GM19025 (cell line): ENCODE measurements at regions not wholly inside any gene's neighbourhood (a gene's known extent, or its start where the extent isn't known, plus 50 kb on each side); places are given as distances from the start of the nearest gene placed in this dataset.
"Not testable (repeated sequence)": the region's sequence is repeated elsewhere in the genome, so short reads cannot be mapped to it uniquely, and the experiment has no call there.

Source experiments
- ATAC-seq: cut with Tn5 transposase; IDR thresholded peaks from one replicate; pipeline ENCODE4 v1.9.1; 2021; ENCODE audit warnings: mild to moderate bottlenecking, low read depth, moderate library complexity; ENCODE audit not compliant: unreplicated experiment

DNA sequence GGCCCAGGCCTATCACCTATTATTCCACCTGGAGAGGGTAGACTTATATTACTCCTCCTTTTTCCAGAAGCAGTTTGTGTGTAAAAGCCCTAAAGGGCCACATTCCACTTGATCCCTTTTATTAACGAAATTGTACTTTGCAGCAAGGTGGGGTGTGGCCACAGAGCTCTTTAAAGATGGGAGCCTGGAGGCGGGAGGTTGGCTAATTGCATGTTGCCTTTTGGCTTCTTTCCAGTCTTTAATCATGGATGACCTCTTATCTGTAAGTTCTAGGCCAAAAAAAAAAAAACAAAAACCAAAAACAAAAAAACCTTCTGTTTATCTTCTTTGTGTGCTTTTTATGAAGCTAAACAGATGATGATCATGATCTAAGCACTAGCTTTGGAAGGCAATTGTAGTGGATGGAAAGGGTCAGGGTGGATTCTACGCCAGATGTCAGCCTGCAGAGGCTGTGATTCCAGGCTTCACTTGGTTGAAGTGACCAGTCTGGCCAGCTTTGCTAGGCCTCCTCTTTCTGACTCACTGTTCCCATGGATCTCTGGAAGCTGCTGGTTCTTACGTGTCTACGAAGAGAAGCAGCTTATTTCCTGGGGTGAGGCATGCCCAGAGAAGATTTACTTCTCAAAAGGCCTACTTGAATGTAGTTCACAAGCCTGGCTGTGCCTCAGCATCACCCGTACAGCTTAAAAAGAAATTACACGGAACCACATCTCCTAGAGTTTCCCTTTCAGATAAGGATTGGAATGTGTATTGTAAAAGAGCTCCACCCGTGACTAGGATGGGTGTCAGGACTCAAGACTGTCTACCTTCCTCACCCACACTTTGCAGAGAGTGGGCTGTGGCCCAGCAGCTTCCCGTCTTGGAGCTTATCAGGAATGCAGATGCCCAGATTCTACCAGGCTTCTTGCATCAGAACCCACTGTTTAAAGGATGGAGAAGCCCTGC lies 330.9 kb upstream of the C2CD4B start:
- ATAC-seq: no peak

DNA sequence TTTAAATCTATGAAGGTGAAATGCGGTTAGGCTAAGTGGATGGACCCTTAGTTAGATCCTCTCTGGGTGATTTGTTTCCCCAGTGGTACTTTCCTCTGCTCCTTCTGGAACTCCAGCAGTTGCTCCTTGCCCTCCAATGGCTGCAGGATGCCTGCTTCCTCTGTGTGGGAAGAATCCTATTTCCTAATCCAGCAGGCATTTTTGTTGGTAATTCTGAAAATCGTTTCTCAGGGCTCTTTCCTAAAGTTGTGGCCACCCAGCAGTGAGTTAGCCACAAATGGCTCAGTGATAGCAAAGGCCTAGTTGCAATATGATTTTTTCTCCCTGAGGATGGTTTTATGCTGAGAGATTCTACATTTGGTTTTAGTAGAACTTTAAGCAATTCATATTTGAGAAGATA lies 332.3 kb upstream of the C2CD4B start:
- no peak for ATAC-seq

GRCh38 chr15:62498278-62498677 lies 333.2 kb upstream of the C2CD4B start:
- no peak for ATAC-seq

- no peak for ATAC-seq
These were observed 333.6 kb upstream of the C2CD4B start for GRCh38 chr15:62498712-62499111.

GRCh38 chr15:62500325-62500724 lies 335.2 kb upstream of the C2CD4B start:
- no peak for ATAC-seq

DNA sequence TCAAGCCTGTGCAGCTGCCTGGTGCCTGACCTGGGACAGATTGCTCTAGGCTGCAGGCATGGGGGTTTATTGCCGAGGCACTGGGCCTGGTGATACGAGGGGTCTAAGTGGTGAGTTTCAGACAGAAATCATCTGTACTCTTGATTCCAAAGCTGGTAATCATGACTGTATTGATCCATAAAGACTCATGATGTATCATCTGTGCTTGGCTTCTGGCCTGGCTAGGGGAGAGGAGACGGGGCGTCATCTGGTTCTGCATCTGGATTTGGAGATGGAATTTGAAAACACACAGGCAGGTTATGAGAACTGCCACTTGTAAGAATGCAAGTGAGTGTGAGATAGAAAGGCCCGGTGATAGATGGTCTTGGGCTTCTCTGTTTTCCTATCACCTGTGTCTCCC lies 337.4 kb upstream of the C2CD4B start:
- ATAC-seq: no peak

GRCh38 chr15:62503451-62503850 lies 338.4 kb upstream of the C2CD4B start:
- no peak for ATAC-seq

- ATAC-seq: no peak
These were observed 340.7 kb upstream of the C2CD4B start for GRCh38 chr15:62505762-62506161.

DNA sequence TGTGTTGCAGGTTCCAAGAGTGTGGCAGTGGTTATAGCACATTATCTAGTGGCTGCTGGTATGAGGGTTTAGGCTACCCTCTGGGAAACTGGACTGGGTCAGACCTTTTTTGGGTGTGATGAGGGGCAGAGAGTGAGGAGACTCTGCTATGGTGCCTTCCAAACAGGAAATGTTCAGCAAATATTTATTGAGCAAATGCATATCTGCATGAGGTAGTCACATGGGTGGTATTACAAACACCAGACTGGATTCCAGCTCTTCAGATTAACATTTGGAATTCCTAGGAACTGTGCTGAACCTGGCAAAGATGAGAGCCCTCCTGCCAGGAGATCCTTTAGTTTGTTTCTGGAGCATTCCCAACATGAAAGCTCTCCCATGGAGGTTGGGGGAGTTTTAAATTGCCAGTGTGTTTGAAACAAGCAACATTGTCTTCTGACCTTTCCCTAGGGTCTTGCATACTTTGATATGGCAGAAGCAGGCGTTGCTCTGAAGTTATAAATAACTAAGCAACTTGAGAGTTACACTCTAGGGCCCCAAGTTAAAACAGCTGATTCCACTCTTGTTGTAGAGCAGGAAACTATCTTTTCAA lies 341.2 kb upstream of the C2CD4B start:
- ATAC-seq: no peak

DNA sequence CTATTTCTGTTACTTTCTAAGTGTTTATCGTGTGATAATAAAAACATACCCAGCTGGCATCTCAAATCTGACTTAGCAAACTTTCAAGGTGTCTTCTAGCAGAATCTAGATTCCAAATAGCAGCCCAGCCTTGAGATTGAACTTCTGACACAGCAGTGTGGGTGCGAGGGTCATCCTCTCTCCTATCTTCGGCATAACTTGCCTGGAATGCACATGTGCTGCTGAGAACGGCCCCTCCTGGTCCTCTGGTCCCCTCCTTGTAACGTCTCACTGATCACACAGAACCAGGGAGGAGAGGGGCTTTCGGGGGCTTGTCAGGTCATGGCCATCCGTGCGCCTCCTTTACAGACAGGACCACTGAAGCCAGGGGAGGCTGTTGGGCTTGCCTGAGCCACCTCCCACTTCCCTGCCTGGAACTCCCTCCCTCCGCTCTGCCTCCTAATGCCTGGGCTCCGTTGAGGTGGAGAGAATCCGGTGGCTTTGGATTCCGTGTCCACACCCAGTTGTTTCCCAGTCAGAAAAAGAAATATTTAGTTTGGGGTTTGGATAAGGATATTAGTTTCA lies 344.4 kb upstream of the C2CD4B start:
- no peak for ATAC-seq

DNA sequence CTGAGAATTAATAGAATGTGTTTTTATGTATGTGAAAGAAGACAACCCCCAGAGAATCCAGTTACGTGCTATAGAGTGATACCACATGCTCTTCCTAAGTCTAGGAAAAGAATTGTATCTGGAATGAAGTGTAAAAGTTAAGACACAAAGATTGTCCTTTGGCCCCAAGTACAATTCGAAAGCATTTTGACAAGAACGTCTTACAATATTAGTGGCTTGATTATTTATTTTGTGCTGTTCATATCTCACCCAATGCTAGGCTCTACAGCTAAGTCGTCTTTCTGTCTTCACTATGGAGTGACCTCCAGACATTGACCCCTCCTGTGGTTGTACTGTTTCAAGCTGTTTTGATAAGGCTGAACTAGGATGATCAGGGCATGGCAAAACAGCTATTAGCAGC lies 345.7 kb upstream of the C2CD4B start:
- no peak for ATAC-seq

DNA sequence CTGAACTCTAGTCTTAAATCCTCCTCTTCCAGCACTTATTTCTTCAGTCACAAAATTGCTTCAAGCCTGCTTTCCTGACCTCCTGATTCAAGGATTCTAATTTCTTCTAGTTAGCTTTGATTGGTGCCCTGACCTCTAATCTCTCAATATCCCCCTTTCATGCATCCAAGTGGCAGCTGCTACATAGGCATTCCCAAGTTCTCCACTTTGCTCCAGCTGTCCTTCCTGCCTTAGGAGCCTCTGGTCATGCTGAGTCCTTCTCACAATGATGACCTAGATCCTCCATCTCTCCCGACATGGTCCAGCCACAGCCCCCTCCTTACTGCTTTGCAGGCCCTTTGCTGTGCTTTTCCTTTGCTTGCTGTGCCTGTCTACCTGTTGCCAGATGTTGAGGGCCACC lies 347.8 kb upstream of the C2CD4B start:
- no peak for ATAC-seq

- ATAC-seq: no peak
These were observed 348.8 kb upstream of the C2CD4B start for GRCh38 chr15:62513893-62514292.

- no peak for ATAC-seq
These were observed 350.8 kb upstream of the C2CD4B start for GRCh38 chr15:62515696-62516395.

GRCh38 chr15:62517541-62517940 lies 352.5 kb upstream of the C2CD4B start:
- ATAC-seq: no peak

GRCh38 chr15:62518666-62519065 lies 353.6 kb upstream of the C2CD4B start:
- not testable (repeated sequence) for ATAC-seq

GRCh38 chr15:62519900-62520299 lies 354.8 kb upstream of the C2CD4B start:
- ATAC-seq: no peak

DNA sequence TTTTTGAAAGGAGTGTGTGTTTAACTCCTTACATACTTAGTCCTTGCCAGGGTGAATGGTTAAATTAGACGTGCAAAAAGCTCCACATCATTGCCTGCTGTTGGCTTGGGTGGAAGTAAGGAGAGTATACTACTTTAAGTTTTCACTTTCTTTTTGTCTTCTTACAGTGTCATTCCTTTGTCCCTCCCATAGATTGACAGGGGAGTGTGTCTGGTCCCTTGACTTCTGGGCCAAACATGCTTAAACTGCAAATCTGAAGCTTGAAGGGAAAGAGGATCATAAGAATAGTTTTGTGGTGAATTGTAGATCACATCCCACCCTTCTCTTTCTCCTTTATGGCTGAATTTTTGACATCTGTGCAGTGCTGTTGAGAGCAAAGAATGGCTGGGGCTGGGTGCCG lies 355.8 kb upstream of the C2CD4B start:
- ATAC-seq: no peak

- no peak for ATAC-seq
These were observed 356.3 kb upstream of the C2CD4B start for GRCh38 chr15:62521396-62521795.

DNA sequence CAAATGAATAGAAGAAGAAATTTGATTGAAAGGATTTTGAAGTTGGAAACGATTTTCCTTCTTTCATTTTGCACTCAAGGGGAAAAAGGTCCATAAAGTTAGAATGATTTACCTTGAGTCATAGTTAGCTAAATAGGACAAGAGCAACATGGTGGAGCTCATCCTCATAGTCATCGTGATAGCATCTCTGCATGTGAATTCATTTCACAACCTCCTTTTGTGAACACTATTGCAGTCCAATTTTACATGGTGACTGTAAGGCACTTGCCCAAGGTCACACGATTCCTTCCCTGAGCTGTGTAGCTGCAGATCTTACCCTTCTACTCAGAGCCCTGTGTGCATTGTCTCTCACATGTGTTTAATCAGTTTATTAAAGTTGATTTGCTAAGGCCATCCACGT lies 359.8 kb upstream of the C2CD4B start:
- ATAC-seq: no peak

- ATAC-seq: no peak
These were observed 362.3 kb upstream of the C2CD4B start for GRCh38 chr15:62527387-62527786.
